ENCODE measurements at regions not wholly inside any gene's neighbourhood (a gene's known extent, or its start where the extent isn't known, plus 50 kb on each side); places are given as distances from the start of the nearest gene placed in this dataset.
"Not testable (repeated sequence)": the region's sequence is repeated elsewhere in the genome, so short reads cannot be mapped to it uniquely, and the experiment has no call there.

DNA sequence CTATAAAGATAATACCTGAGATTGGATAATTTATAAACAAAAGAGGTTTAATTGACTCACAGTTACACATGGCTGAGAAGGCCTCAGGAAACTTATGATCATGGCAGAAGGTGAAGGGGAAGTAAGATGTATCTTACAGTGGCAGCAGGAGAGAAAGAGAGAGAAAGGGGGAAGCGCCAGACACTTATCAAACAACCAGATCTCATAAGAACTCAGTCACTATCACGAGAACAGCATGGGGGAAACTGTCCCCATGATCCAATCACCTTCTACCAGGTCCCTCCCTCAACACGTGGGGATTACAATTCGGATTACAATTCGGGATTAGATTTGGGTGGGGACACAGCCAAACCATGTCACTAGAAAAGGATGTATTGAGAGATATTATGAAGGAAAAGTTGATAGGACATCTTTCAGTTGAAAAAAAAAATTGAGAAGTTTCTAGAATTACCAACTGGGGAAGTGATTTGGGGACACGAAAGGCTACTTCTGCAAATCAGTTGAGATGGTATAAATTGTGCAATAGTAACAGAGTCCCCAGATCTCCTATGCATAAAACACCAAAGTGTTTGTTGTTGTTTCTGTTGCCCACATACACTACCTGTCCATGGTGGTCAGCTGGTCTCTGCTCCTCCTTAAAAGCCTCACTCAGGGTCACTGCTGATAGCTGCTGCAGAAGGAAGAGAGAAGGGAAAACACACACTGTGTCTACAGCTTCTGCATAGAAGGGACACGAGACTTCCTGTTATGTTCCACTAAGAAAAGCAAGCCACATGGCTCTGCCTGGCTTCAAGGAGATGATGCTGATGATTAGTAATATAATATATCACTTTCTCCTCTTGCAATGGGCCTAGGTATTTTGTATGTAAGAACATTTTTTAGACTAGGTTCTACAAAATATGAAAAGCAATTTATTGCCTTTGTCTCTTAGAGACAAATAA is 465.5 kb downstream of the PDZRN4 start:
- no peak for DNase-seq

DNA sequence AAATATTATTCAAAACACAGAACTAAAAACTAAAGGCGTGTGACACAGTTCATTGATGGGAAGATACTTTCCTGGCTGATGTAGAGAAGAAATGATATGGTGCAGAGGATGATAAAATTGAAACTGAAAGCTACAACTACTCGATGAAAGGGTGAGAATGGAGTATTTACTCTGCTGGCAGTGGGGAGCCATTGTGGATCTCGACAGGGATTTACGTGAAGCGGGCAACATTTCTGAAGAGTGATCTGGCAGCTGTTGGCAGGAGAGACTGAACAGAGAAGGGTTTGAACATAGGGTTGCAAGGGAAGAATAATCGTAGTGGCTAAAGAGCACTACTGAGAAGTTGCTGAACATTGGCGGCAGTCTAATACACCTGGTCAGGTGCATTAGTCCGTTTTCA is 464.9 kb downstream of the PDZRN4 start:
- peak; percentile 78 for DNase-seq

DNA sequence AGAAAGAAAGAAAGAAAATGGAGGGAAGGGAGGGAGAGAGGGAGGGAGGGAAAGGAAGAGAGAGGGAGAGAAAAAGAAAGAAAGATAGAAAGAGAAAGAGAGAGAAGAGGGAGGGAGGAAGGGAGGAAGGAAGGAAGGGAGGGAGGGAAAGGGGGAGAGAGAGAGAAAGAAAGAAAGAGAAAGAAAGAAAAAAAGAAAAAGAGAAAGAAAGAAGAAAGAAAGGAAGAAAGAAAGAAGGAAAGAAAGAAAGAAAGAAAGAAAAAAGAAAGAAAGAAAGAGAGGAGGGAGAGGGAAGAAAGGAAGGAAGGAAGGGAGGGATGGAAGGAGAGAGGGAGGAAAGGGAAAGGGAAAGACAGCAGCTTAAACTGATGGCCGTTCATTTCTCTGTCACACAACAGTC is 457.5 kb downstream of the PDZRN4 start:
- DNase-seq: no peak

DNA sequence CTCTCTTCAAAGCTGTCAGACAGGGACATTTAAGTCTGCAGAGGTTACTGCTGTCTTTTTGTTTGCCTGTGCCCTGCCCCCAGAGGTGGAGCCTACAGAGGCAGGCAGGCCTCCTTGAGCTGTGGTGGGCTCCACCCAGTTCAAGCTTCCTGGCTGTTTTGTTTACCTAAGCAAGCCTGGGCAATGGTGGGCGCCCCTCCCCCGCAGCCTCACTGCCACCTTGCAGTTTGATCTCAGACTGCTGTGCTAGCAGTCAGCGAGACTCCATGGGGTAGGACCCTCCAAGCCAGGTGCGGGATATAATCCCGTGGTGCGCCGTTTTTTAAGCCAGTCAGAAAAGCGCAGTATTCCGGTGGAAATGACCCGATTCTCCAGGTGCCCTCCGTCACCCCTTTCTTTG is 454.7 kb downstream of the PDZRN4 start:
- DNase-seq: not testable (repeated sequence)

DNA sequence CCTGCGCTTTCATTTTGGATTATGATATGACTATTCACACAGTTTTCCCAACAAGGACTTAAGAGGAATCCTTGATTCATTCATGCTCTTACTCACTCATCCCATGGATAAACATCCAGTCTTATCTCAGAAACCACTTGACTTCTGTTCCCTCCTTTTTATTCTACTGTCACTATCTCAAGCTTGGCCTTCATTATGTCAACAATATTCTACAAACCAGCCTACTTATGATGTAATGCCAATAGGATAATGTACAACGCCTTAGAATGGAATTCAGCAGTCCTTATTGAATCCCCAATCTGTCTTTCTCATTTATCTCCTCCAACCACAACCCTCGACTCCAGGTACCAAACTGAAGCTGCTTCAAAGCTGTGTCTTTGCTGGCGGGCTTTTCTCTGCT is 448.5 kb downstream of the PDZRN4 start:
- DNase-seq: peak; percentile 64

DNA sequence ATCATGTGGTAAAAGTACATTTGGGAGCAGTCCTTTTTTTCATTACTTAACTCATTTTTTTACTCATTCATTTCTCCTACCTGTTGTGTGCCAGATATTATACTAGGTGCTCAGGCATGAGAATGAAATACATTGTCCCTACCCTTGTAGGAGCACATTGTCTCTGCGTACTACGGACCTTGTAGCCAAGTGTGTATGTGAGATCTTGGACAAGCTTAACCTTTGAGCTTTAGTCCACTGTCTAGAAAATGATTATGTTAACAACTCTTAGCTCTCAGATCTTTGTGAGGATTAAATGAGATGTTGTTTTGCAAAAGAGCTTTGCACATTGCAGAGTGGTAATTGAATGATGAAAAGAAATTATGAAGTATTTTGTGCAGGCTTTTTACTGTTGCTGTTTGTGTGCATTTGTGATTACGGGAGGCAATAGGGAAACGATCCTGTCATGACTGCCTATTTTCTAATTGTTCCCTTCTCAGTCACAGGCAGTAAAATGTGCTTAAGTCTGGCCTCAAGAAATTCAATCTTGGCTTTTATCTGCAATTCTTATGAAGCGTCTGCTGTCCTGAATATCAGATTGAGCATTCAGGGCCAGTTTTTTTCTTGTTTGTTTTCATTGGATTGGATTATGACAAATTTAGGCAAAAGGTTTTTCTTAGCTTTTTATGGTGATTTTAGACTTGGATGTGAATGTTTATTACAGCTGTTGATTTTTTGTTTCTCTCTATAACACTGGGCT is 447.7 kb downstream of the PDZRN4 start:
- DNase-seq: no peak

DNA sequence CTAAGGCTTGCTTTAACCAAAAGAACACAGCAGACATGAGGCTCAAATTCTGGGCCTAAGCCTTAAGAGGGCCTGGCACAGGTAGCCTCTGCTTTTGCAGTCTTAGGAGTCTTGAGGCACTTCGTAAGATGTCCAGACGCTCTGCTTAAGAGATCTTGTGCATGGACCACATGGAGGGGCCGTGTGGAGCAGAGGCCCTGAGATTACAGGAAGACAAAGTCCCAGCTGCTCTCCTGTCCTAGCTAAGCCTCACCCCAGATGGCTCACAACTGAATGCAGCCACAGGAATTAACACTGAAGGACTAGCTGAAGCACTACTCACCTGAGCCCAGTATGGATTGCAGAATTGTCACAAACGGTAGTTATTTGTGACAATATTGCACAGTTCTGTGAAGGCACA is 446.0 kb downstream of the PDZRN4 start:
- no peak for DNase-seq

DNA sequence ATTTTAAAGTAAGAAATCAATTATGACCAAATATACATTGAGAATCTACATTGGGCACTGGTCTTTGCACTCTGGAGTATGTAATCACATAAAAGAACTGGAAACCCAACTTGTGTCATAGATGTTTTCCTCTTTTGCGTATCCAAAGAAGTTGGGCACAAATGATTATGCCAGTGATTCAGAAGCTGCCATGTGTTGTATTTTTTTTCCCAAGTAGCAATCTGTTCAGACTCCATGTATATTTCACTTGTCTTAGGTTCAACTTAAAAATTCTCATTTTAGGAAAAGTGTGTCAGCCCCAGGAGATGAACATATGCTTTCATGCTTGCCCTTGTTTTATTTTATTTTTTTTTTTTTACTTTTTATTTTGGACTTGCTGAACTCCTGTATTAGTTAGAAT is 441.5 kb downstream of the PDZRN4 start:
- no peak for DNase-seq

DNA sequence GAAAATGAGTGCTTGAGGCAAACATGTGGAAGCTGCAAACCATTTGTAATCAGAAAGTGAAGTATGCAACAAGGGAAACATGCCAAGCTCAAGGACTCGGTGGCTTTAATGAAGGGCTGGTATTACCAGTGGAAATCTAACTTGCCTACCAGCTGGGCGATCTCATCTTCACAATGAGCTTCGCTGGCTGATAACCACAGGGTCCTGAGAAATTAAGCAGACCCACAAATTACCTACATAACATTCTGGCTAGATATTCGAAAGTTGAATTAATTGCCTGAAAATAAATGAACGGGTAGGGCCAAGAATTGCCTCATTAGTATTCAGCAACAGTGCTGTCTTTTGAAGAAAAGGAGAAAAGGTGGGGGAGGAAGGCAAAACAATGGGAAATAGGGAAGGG is 439.4 kb downstream of the PDZRN4 start:
- DNase-seq: peak; percentile 94

DNA sequence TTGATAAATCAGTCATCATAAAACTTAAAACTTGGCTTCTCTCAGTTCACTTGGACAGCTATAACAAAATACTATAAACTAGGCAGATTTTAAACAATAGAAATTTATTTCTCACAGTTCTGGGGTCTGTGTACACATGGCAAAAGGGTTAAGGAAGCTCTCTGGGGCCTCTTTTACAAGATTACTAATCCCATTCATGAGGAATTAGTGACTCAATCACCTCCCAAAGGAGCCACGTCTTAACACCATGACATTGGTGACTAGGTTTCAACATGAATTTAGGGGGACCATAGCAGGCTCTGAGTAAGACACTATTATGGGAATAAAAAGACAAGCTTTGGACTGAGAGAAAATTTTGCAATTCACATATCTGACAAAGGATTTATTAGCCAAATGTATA is 436.5 kb downstream of the PDZRN4 start:
- DNase-seq: no peak
